G401 (cell line): ENCODE measurements at regions not wholly inside any gene's neighbourhood (a gene's known extent, or its start where the extent isn't known, plus 50 kb on each side); places are given as distances from the start of the nearest gene placed in this dataset.

Experiments
- DNase-seq: peaks from one replicate; pipeline ENCODE4 v3.0.0-alpha.2; 2015; ENCODE audit warnings: low spot score
- in situ Hi-C: cut with HindIII; loops from 2 replicates; pipeline ENCODE4 v1.10.0; 2016; ENCODE audit warnings: low sequenced_read_pairs, mixed read lengths

DNA sequence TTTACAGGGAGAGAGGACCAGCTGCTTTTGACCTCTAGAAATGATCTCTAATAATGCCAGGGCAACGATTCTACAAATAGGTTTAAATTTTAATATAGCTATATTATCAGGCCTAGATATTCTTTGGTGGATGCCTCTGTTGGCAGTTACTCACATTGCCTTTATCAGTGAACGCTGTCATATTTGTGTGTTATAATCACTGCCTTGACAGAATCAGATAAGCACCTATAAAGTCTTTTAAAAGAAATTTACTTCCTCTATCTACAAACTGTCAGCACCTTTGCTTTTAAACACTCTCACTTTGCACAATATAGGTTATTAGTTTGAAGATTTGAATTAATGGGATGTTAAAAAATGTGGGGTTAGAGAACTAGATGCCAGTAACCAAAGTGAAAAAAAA is 324.1 kb downstream of the ZIC1 start:
- peak; percentile 15 for DNase-seq
- in situ Hi-C loops: no loop called here

DNA sequence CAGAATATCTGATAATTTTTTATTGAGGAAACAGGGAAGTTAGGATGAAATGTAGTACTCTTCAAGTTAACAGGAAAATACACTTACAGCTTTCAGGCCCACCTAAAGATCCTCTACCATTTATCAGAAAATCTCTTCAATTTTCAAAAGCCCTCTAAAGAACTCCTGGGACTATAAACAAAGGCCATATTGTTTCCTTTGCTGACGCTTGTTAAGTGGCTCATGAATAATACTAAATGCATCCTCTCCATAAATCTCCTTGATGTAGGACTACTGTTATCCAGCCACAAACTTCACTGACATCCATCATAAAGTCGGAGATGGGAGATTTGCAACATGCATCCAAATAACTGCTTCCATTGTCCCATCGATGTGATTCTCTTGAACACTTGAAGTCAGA is 326.5 kb downstream of the ZIC1 start:
- in situ Hi-C loops: no loop called here
- no peak for DNase-seq

DNA sequence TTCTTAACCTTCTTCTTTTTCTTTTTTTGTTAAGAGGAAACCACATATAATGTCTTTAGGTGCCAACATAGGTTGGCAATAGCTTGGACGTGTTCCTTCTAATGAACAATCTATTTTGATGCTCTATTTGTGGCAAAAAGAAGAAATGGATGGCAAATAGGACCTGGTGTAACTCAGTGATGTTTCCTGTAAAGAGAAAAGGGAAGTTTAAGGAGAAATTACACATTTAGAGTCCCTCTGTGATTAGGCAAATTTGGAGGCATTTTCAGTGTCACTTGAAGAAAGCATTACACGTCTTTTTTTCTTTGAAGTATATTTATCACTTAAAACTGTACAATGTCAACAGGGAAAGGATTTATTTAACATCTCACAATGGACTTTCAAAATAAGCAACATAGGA is 327.1 kb downstream of the ZIC1 start:
- in situ Hi-C loops: no loop called here
- DNase-seq: no peak

DNA sequence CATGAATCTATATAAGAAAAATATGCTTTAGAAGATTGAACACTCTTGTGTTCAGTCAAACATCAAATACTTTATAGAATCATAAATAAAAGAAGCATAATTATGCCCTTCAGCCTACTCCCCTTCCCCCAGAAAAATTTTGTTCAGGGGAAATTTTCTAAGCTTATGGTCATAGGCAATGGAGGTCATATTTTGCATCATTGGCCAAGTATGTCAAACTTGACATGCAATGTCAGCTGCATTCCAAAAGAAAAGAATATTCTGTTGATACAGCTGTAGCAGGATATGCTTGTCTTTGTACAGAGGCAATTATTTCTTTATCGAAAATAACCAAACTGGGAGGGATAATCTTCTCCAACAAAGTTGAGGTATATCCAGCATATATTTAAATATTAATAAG is 328.2 kb downstream of the ZIC1 start:
- no peak for DNase-seq
- in situ Hi-C loops: no loop called here

DNA sequence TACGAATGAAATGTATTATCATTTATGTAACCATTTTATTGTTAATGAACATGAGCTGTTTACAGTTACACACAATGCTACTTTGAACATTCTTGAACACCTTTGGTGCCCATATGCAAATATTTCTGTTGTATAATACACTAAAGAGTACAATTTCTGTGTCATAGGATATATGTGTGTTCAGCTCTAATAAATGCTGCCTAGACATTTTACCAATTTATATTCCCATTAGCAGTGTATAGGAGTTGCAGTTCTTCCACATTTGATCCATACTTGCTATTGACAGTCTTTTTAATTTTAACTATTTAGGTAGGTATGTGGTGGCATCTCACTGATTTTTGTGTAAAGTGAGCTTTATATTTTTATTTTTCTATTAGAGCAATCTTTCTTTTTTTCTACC is 331.8 kb downstream of the ZIC1 start:
- in situ Hi-C loops: no loop called here
- no peak for DNase-seq

DNA sequence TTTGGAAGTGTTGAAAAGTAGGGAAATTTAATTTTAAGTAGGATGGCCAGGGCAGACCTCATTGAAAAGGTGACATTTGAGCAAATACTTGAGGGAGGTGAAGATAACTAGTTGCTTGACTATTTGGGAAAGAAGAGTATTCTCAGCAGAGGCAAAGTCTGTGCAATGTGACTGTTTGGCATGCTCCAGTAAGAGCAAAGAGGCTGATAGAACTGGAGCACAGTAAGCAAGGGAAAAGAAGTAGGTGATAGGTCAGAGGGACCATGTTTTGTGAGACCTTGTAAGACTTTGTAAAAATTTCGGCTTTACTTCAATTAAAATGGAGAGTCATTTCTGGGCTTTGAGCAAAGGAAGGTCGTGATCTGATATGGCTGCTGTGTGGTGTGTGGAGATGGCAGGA is 335.8 kb downstream of the ZIC1 start:
- DNase-seq: no peak
- in situ Hi-C loops: no loop called here

DNA sequence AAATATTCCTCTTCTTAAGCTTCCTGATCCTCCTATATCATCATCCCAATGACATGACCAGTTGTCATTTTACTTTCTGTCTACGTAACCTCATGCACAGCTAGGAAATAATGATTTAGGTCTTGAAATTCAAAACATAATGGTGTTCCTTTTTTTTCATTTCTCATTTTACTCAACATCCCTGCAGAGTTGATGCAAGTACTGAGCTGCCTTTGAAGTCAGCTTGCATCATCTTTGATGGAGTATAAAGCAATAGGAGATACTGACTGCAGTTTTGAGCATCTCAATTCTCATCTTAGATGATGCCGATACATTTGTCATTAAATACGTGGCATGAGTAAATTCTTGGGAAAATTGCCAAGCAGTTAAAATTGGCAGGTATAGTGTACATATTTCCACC is 346.1 kb downstream of the ZIC1 start:
- DNase-seq: no peak
- in situ Hi-C loops: no loop called here

DNA sequence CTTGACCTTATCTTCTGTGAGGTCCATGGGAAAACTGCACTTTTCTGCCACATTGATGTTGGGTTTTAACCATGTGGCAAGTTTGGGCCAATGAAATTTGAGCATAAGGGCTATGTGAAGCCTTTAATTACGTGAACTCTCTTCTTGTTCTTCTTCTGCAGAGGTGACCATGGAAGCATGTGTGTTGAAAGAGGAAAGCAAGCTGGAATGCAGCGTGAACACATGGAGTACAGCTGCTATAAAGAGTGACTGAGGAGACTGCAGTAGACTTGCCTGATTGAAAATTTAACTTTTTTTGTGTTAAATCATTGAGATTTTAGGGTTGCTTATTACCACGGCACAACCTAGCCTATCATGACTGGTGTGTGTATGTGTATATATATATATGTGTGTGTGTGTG is 347.3 kb downstream of the ZIC1 start:
- DNase-seq: no peak
- in situ Hi-C loops: no loop called here

DNA sequence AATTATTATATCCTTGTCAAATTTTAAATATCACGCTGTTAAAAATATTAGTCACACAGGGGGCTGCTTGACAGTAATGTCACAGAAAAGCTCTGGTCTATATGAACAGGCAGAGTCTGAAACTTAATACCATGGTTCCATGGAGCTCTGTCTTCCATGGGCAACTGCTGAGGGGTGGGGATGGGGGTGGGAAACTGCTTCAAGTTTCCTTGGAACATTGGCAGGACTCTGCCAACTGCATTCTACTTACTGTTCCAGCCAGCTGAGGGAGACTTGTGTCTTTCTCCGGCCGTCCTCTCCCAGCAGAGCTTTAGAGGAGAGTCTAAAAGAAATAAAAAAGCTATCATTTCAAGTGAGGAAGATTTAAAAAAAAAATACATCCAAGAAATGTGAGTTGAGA is 348.7 kb downstream of the ZIC1 start:
- in situ Hi-C loops: no loop called here
- DNase-seq: no peak

DNA sequence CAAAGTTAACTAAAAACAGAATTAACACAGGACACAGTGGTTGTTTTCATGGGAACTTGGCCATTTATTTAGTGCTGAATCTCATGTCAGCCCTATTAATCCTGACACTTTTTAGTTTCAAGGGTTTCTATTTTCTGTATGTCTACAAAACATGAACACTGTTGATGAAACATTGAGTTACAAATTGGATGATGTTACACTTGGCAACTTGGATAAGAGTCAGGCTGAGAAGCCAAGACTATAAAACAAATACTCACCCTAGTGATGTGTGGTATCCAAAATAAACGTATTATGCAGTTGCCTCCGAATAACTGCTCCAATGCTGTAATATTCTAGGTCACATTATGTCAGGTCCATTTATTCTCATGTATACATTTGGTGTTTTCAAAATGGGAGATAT is 349.6 kb downstream of the ZIC1 start:
- peak; percentile 34 for DNase-seq
- in situ Hi-C loops: no loop called here

DNA sequence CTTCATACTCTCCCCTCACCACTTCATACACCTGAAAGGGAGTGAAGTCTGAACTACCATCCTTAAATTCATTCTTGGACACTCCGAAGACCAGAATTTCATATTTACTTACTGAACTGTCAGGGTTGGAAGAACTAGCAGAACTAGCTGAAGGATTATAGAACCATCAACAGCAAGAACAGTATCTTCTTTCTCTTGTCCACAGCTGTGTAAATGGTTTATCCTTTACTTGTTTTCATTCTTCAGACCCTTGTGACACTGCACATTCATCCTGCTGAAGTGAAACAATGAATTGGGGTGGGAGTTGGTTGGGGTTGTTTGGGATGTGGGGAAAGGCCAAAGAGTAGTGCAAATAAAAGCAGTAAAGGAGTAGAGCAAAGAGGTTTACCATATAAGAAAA is 350.9 kb downstream of the ZIC1 start:
- in situ Hi-C loops: no loop called here
- DNase-seq: peak; percentile 23

DNA sequence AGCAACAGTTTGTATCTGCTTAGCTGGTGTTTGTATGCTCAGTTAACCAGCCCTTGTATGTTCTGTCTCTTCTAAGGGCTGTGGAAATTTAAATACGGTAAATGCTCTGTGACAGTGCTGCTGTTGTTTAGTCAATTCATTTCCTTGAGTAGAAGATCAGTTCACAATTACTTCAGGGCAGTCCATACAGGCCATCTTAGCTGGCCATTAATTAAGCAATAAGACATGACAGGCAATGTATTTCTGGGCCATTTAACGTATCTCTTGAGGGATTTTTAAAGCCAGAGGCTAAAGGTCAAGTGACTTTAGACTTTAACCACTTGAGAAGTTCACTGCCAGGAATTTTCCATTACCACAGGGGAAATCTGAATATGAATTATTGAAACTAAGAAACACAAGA is 351.8 kb downstream of the ZIC1 start:
- no peak for DNase-seq
- in situ Hi-C loops: no loop called here

DNA sequence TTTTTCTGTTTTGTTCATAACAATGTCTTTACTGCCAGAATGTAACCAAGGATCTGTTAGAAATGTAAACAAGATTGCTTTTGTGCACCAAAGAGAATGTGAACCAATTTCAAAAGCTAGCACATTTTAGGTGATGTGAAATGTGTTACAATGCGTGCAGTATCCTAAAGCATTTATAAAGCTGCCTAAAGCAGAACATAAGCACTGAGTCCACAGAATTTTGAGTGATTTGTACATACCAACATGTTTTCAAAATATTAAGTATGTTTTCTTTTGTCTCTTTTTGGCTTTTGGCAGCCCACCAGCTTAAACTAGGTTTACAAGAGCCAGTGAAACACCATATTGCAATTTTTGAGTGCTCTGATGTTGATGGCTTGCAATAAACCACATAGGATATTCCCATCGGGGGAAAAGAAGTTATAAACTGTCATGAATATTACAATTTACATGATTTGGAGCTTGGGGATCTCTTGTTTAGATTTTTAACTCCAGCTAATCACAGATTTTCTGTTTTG is 364.0 kb downstream of the ZIC1 start:
- in situ Hi-C loops: no loop called here
- DNase-seq: no peak

DNA sequence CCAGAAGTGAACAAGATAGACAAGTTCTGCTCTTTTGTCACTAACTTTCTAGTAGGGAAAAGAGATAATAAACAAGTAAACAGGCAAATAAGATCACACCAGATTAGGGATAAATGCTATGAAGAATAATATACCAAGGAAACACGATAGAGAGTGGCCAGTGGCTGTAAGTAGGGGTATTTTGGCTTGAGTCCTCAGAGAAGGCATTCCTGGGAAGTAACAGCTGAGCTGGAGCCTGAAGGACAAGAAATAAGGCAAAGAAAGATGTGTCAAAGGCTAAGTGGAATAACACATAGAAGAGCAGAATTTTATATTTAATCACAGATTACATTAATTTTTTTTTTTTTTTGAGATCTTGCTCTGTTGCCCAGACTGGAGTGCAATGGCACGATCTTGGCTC is 366.2 kb downstream of the ZIC1 start:
- in situ Hi-C loops: no loop called here
- no peak for DNase-seq

DNA sequence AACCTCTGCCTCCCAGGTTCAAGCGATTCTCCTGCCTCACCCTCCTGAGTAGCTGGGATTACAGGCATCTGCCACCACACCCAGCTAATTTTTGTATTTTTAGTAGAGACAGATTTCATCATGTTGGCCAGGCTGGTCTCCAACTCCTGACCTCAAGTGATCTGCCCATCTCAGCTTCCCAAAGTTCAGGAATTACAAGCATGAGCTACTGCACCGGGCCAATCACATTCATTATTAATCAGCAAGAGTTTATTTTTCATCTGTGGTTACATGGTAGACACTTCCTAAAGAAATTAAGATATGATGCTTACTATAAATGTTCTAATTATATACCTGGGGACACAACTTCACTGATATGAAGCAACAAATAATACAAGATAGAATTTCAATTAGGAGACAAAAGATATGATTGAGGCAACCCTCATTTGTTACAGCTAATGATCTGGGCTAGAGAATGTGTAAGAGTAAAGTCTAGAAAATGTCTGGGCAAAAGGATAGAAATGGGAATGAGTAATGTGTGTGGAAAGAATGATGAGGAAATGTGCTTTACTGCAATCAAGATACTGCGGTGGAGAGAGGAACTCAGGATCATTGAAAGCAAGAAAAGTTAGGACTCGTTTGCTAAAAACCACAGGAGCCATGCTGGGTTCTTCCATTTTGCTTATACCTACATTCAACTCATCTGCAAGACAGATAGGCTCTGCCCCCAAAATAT is 366.8 kb downstream of the ZIC1 start:
- no peak for DNase-seq
- in situ Hi-C loops: no loop called here

DNA sequence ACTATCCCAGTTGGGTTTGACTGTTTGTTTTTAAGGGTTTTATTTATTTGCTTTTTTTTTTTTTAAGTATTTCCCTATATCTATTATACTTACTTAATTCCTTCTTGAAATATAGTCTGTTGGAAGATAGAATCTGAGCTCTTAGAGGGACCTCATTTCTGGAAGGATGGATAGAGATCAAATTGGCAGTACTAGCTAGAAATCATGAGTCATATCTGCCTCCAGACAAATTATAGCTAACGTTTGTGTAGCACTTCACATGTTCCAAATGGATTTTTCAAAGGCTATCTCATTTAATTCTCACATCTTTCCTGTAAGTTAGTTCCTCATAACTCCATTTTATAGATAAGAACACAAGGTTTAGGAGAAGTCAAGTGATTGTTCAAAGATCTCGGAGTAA is 384.7 kb downstream of the ZIC1 start:
- no peak for DNase-seq
- in situ Hi-C loops: no loop called here

DNA sequence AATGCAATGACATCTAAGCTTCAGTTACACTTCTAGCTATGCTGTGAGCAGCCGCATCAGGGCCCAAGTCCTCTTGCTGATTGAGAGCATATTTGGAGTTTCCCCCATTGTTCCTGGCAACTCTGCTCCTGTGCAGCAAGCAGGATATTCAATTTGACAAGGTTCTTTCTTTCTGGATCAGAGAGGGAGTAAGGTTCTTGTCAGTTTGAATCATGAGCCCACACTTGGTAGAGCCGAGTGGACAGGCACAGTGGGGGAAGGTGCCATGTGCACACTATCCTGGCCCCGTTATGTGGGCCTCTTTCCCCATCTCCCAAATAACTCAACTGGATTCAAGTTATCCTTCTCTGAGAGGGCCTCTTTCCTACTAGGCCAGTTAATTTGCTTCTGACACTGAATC is 385.4 kb downstream of the ZIC1 start:
- in situ Hi-C loops: no loop called here

DNA sequence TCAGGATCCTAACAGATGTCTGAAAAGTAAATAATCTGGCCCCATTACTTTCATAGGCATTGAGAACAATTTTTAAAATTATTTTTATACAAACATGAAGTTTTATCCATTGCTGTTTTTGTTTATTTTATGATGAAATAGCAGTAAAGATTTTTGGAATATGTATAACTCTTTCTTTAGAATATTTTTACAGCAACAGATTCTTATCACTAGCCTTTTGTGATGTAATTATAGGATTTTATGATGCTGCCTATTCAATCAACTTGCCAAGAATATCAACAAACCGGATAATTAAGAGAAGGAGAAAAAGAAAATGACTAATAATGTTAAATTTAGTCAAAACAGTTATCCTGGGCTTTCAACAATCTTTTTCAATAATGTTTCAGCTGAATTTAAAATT is 386.3 kb downstream of the ZIC1 start:
- no peak for DNase-seq
- in situ Hi-C loops: no loop called here

More for the DNA sequence above, 385.4 kb downstream of the ZIC1 start:
- no peak for DNase-seq

DNA sequence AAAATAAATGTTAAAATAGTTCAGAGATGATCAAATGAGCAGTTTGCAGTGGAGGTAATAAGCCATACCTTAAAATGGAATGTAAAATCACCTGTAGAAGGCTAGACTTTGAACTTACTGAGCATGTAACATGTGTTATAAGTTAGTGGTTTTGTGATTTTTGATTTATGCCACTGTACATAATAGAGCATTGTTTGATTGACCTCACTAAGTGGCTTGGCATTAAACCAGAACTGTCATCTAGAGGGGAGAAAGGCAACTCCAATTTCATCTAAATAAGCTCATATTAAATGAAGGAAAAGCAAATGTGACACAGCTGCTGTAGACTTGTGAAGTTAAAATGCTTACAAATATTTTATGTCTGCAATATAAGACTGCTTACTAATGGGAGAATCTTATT is 387.9 kb downstream of the ZIC1 start:
- no peak for DNase-seq
- in situ Hi-C loops: no loop called here

DNA sequence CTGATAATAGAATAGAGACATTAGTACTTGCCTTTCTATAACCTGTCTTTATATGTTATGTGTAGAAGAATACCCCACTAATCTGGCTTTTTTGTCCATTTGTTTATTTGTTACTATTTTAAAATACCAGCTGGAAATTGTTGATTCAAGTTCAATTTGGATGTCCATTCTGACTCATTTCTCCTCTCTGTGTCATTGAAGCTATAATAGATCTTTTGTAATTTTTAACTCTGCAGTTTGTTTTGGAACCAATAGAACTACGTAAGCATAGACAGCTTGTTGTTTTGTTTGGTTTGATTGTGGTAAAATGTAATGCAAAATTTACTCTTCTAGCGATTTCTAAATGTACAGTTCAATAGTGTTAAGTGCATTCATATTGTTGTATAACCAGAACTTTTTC is 390.4 kb downstream of the ZIC1 start:
- no peak for DNase-seq
- in situ Hi-C loops: no loop called here

DNA sequence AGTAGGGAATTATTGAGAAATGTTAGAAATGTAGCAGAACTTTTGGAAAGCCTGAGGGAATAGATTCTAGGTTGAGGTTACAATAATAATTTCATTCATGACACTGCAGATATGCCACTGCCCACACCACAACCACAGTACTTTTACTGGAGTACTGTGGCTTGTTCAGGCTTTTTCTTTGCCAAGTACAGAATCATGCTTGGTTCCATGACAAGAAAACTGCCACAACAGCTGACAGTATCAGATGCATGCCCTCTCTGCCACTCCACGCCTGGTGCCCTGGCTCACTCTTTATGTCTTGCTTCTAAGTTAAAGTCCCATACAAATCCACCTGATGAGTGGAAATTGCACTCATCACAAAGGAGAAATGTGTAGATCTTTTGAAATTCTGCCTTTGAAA is 398.6 kb downstream of the ZIC1 start:
- no peak for DNase-seq
- in situ Hi-C loops: no loop called here

DNA sequence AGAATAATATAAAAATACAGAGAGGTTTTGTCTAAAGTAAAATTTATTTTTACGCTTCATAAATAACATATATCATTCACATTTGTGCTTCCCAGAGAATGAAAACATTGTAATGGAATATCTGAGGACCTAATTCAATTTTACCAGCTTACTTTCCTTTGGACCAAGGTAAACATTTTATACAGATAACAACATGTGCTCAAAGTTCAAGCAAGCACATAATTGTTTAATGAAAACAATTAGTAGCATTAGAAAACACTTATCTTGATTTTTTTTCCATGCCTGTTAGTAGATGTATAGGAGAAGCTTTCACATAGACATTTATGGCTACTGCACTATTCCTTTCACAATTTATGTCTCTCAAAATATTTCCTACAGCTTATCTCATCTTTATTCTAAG is 400.0 kb downstream of the ZIC1 start:
- in situ Hi-C loops: no loop called here
- no peak for DNase-seq
